GM19240 (cell line): ENCODE measurements at regions not wholly inside any gene's neighbourhood (a gene's known extent, or its start where the extent isn't known, plus 50 kb on each side); places are given as distances from the start of the nearest gene placed in this dataset.
A peak's percentile ranks its signal among the peaks of the same experiment; 100 is the strongest.

ENCODE experiments used
- DNase-seq: peaks from one replicate; pipeline ENCODE4 v3.0.0; 2011; ENCODE audit warnings: low spot score; ENCODE audit not compliant: insufficient read length

DNA sequence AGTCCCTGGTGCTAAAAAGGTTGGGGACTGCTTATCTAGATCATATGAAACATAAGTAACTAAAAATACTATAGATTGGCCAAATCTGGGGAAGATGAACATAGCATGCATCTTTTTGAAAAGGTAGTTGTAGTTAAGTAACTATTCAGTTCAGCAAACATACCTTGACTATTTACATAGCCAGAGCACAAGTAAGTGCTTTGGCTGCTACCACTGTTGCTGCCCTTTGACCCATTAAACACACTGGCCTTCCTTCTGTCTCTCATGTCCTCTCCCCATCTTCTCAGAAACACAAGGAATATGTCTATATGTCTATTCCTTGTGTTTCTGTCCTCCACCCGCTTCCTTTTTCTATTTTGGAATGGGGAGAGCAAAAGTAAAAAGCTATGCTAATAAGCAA, 87.9 kb upstream of the SPRY1 start:
- no peak for DNase-seq

GRCh38 chr4:123312116-123312515, 84.5 kb upstream of the SPRY1 start:
- DNase-seq, result no peak

- no peak for DNase-seq
These were observed 83.5 kb upstream of the SPRY1 start for GRCh38 chr4:123312951-123313592.

DNA sequence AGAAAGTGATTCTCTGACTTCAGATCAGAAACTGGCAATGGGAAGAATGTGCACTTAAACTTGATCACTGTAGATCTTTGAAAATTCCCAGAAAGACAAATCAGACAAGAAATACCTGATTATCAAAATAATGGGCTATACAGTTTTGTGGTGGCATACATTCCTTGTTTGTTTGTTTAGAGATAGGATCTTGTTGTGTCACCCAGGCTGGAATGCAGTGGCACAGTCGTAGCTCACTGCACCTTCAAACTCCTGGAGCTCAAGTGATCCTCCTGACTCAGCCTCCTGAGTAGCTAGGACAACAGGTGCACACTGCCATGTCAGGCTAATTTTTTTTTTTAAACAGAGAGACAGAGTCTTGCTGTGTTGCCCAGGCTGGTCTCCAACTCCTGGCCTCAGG, 81.0 kb upstream of the SPRY1 start:
- DNase-seq, result no peak

DNA sequence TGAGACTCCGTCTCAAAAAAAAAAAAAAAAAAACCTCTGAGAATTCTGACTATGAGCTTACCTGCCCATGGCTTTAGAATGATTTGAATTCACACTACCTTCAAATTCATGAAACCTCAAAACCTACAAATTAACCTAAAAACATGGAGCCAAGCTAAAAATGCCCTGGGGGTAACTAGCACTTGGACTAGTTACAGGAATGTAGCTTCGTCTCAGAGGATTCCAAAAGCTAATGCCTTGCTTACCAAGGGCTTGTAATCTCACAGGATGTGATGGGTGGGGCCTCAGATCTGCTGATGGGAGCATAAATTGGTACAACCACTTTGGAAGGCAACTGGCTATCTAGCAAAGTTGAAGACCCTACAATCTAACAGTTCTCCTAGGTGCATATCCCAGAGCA, 79.4 kb upstream of the SPRY1 start:
- DNase-seq, result no peak

GRCh38 chr4:123319639-123320038, 77.0 kb upstream of the SPRY1 start:
- DNase-seq, result no peak

DNA sequence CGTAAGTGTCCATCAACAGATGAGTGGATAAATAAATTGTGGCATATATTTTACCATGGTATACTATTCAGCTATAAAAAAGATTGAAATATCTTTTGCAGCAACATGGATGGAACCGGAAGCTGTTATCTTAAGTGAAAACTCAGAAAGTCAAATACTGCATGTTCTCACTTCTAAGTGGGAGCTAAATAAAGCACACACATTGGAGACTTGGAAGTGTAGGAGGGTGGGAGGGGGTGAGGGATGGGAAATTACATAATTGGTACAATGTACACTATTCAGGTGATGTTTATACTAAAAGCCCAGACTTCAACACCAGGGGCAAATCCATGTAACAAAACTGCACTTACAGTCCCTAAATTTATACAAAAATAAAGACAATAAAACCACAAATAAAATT, 72.6 kb upstream of the SPRY1 start:
- no peak for DNase-seq

DNA sequence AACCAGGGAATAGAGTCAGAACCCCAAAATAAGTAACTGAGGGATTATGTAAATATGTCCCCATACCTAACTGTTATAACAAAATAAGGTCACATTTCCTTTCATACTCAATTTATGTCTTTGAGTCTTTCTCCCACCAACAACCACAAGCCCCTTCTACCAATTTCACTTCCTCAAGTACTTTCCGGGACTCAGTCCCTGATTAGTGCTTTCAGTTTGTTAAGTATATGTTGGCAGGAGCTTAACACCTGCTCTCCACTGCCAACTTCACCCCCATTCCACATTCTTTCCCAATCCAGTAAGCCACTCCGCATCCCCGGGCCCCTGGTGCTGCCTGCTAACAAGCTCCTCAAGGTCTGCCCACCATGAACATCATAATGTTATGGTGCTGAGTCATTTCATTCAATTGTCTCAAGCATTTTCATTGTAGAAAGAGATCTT, 71.3 kb upstream of the SPRY1 start:
- peak; percentile 51 for DNase-seq

DNA sequence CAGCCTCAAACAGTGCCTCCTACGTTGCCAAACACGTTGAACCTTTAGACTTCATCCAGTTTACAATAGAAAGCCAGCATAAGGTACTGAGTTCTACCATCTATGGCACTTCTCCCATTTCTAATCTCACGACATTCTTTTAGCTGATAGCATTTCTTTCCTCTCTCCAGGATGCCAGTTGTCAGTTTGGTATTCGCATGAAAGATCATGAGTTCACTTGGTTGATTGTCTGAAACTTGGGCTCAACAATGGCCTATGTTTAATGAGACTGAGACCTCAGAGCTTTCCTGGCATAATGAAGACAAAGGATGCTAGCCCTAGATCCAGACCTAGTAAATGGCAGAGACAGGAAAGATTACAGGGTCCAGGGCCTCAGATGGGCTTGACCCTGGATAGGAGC, 69.2 kb upstream of the SPRY1 start:
- no peak for DNase-seq

DNA sequence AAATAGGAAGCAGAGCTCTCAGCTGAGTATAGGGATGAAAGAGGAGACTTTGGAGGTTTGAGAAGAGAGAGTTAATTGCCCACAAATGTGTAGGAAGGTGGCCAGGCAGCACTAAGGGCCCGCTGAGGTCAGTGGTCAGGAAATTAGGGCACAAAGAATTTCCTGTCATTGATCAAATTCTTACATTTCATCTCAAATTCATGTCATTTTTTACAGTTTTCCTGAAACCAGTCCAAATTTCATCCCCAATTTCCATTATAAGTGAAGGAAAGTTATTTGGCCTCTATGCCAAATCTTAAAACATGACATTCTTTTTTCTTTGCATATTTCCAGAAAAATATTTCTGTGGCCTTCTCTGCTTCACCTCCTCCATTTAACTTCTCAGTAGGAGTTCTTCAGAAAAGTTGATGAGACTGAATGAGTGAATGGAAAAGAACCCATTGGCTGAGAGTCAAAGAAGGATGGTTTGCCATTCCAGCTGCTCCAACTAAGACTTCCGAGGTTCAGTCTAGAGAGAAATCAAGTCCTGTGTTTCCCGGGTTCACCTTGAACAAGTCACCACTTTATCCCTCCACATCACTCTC, 68.7 kb upstream of the SPRY1 start:
- no peak for DNase-seq

- DNase-seq, result no peak
These were observed 57.9 kb upstream of the SPRY1 start for GRCh38 chr4:123338715-123339114.

DNA sequence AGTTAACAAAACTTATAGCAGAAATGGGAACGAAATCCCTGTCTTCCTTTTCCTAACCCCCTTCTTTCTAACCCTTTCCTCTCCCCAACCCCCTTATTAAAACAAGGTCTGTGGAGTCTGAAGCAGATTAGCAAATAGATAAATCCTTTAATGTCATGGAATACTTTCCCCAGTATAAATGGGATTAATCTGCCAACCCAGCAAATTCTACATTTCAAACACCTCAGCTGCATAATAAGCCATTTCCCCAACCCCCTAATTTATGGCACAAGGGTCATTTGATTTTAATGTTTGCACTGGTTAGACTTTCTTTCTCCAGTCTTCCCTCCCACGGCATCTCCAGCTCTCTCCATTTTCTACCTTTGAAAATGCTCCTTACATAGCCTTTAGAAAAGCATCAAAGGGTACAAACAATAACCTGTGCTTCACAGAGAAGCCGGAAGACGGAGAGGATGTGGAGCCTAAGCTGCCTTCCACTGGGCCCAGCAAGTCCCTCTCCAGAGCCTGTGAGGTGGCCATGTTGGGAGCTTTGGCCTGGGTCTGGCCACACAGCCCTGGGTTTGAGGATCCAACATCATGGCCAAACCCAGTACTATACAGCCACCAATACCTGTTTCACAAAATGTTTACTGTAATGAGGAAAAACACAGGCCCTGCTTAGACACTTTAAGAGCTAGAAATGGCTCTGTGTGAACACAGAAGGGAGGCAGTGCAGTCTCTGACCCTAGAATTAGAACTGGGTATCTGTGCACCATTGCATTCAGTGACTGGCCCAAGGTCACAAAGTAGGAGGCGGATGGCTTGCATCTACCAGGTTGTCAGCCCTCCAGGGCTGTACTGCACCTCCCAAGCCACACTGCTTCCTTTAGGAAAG, 56.9 kb upstream of the SPRY1 start:
- DNase-seq, result no peak

DNA sequence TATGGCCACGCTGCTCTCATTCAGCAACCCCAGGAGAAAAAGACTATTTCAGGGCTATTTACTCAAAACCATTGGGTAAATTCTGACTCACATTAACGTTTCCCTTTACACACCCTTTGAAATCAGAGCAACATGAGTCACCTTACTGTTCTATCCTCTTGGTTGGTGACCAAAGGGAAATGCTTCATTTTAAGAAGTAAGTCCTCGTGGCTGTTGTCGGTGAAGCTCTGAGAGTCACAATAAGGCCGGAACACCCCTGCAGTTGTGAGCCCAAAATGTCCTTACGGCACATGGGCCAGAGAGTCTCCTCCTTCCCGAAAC, 56.3 kb upstream of the SPRY1 start:
- DNase-seq, result no peak

DNA sequence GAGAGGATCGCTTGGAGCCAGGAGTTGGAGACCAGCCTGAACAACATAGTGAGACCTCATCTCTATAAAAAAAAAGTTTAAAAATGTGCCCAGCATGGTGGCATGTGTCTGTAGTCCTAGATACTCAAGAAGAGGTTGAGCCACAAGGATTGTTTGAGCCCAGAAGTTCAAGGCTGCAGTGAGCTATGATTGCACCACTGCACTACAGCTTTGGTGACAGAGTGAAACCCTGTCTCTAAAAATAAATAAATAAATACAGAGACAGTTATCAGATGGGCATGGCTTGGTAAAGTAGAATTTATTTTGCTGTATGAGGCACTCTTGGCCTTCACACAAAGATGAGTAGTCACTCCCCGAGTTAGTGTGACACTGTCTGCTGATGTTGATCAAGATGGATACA, 54.1 kb upstream of the SPRY1 start:
- DNase-seq, result no peak

DNA sequence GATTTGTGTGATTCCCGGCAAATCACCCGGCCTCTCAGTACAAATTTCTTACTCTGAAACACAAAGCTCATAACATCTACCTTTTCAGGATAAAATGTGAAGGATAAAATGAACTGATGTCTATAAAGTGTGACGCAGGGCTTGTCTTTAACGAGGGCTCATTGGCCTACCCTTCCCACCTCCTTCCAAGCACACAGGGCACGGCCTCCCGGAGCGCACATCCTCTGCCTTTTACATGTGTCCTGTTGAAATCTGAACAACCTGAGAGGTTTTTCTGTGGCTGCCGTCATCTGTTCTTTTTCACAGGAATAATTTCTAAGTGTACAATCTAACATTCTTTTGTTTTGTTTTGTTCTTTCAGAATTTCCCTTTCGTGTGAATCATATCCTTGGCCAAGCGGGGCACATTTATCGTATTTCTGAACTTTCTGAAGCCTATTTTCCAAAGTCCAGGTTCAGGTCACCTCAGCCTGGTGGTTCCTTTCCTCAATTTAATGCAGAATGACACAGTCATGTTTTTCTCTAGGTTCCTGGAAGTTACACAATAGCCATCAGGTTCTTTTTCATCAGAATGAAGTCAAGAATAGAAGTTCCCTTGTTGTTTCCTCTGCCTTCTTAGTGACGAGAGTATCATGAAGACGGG, 53.1 kb upstream of the SPRY1 start:
- DNase-seq, result no peak

DNA sequence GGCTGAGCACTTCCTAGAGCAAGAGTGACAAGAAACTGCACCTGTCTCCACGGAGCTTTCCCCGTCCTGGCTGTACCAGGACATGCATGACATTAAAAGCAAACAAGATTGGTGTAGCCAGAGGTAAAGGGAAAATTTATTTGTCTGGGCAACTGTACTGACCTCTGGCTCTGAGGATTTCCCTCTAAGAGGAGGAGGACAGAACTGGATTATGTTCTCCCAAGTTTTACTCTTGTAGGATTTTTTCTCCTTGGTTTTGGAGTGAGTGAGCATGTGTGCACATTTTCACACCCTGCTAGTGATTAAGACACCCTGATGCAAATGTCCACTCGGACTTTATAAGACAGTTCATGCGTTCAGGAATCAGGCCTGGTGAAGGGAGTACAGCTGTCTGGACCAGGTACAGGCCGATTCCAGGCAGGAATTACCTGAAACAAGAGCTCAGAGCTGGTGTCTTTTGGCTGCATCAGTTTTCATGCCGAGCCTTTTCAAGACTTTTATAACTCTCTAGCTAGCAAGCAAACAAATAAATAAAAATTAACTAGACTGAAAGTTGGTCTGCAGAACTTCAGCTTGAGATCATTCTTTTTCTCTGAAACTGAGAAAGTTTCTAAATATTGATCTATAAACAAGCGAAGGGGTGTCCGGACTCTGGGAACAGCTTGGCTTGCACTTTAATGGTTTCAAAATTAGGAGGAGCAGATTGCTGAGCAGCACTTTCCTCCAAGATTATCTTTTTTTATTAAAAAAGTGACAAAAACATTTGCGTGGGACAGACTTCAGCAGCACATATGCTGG, 51.3 kb upstream of the SPRY1 start:
- DNase-seq, result no peak

GRCh38 chr4:123345935-123346300, 50.7 kb upstream of the SPRY1 start:
- DNase-seq, result no peak

GRCh38 chr4:123346330-123346940, 50.2 kb upstream of the SPRY1 start:
- DNase-seq, result no peak
